WTC11 (cell line): ENCODE measurements at regions not wholly inside any gene's neighbourhood (a gene's known extent, or its start where the extent isn't known, plus 50 kb on each side); places are given as distances from the start of the nearest gene placed in this dataset.

Experiments
- ATAC-seq: fragments of 200-7000 bp; cut with Tn5 transposase; 2 replicates; pipeline ENCODE4 v1.10.0; 2021; ENCODE audit warnings: mild to moderate bottlenecking, moderate library complexity
- CTCF ChIA-PET: fragments of 300-600 bp; sonication (Branson Sonifier 250); formaldehyde crosslinking; loops from one replicate; lab custom pipeline; 2021; ENCODE audit warnings: antibody characterized with exemption; lab: Charles Lee
- POLR2A ChIA-PET: fragments of 350-600 bp; sonication (Branson Sonifier 250); formaldehyde crosslinking; loops from one replicate; lab custom pipeline; 2021; ENCODE audit warnings: antibody characterized with exemption; lab: Charles Lee
- DNase-seq: peaks from one replicate; pipeline ENCODE4 v3.0.0; 2021; ENCODE audit warnings: low spot score
- H3K27ac Mint-ChIP-seq: 2 replicates; pipeline ENCODE4 v1.8.0; 2021; ENCODE audit warnings: mixed read lengths
- H3K27me3 Mint-ChIP-seq: 2 replicates; pipeline ENCODE4 v1.8.0; 2021; ENCODE audit warnings: low read depth, mild to moderate bottlenecking, moderate library complexity, mixed read lengths
- H3K36me3 Mint-ChIP-seq: 2 replicates; pipeline ENCODE4 v1.8.0; 2021; ENCODE audit warnings: mixed read lengths
- H3K4me1 Mint-ChIP-seq: 2 replicates; pipeline ENCODE4 v1.8.0; 2022; ENCODE audit warnings: mixed read lengths
- H3K4me3 Mint-ChIP-seq: 2 replicates; pipeline ENCODE4 v1.8.0; 2021; ENCODE audit warnings: mild to moderate bottlenecking, moderate library complexity, mixed read lengths
- H3K9me3 Mint-ChIP-seq: 2 replicates; pipeline ENCODE4 v1.8.0; 2021; ENCODE audit warnings: mixed read lengths
- GABPB1 ChIP-seq: sonication (generic); formaldehyde crosslinking; IDR thresholded peaks from 2 replicates; pipeline ENCODE4 v1.8.1; 2023; ENCODE audit warnings: mild to moderate bottlenecking, missing genetic modification reagents
- GTF2I ChIP-seq: fragments of 250-450 bp; sonication (Bioruptor Pico); conservative IDR thresholded peaks from 2 replicates; pipeline ENCODE4 v1.4.0; 2021; ENCODE audit warnings: mild to moderate bottlenecking
- JUN ChIP-seq: sonication (generic); formaldehyde crosslinking; IDR thresholded peaks from 2 replicates; pipeline ENCODE4 v1.8.0; 2023; ENCODE audit warnings: mild to moderate bottlenecking, missing genetic modification reagents
- KAT7 ChIP-seq: sonication (generic); formaldehyde crosslinking; IDR thresholded peaks from 2 replicates; pipeline ENCODE4 v1.8.1; 2023; ENCODE audit warnings: missing genetic modification reagents, mild to moderate bottlenecking, borderline replicate concordance
- PRRX2 ChIP-seq: fragments of 250-450 bp; sonication (Bioruptor Pico); IDR thresholded peaks from 2 replicates; pipeline ENCODE4 v1.8.0; 2021; ENCODE audit warnings: mild to moderate bottlenecking
- TEAD1 ChIP-seq: sonication (generic); formaldehyde crosslinking; IDR thresholded peaks from 2 replicates; pipeline ENCODE4 v1.8.0; 2022; ENCODE audit warnings: mild to moderate bottlenecking, missing genetic modification reagents
- ZNF671 ChIP-seq: fragments of 250-450 bp; sonication (Bioruptor Pico); IDR thresholded peaks from 2 replicates; pipeline ENCODE4 v1.8.0; 2021; ENCODE audit warnings: mild to moderate bottlenecking
- TF ChIP-seq, protein P1 (sequence below): sonication (generic); formaldehyde crosslinking; IDR thresholded peaks from 2 replicates; pipeline ENCODE4 v1.8.1; 2022; ENCODE audit warnings: mild to moderate bottlenecking, missing genetic modification reagents, moderate library complexity, borderline replicate concordance
- TF ChIP-seq, protein P2 (sequence below): sonication (generic); formaldehyde crosslinking; IDR thresholded peaks from 2 replicates; pipeline ENCODE4 v1.8.0; 2022; ENCODE audit warnings: missing genetic modification reagents
- TF ChIP-seq, protein P3 (sequence below): sonication (generic); formaldehyde crosslinking; IDR thresholded peaks from 2 replicates; pipeline ENCODE4 v1.8.1; 2023; ENCODE audit warnings: mild to moderate bottlenecking, moderate library complexity, missing genetic modification reagents
- TF ChIP-seq, protein P4 (sequence below): sonication (generic); formaldehyde crosslinking; IDR thresholded peaks from 2 replicates; pipeline ENCODE4 v1.8.1; 2023; ENCODE audit warnings: mild to moderate bottlenecking, missing genetic modification reagents
- TF ChIP-seq, protein P5 (sequence below): fragments of 250-450 bp; sonication (Bioruptor Pico); conservative IDR thresholded peaks from 2 replicates; pipeline ENCODE4 v1.9.0; 2021; ENCODE audit warnings: mild to moderate bottlenecking
- TF ChIP-seq, protein P6 (sequence below): sonication (generic); formaldehyde crosslinking; IDR thresholded peaks from 2 replicates; pipeline ENCODE4 v1.8.0; 2022; ENCODE audit warnings: mild to moderate bottlenecking, missing genetic modification reagents

DNA sequence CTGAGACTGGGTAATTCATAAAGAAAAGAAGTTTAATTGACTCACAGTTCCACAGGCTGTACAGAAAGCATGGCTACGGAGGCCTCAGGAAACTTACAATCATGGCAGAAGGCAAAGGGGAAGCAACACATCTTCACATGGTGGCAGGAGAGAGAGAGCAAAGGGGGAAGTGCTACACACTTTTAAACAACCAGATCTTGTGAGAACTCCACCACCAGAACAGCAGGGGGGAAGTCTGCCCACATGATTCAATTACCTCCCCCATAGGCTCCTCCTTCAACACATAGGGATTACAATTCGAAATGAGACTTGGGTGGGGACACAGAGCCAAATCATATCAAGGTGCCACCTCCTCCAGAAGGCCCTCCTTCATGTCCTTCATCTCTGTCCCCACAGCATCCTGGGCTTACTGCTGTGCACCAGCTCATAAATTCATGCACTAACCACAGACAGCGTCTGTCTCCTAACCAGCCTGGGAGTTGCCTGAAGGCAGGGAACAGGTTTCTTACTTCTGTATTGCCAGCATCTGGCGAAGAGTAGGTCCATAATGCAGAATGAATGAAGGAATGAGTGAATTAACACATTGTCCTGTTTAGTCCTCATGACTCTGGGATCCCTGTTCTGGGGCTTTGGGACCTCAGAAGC lies 74.4 kb downstream of the WSB1 start:
- H3K27ac Mint-ChIP-seq, result no peak overlapping the region
- H3K4me3 Mint-ChIP-seq, result no peak overlapping the region
- ChIA-PET CTCF (interaction anchor here (1.0 to 3.8 kb wide), 5 partner anchors 11 to 19 kb away, joined by 3 to 18 read pairs (median 5); no protein-coding TSS in a partner anchor), POLR2A (no interaction called here)
- H3K36me3 Mint-ChIP-seq, result peaks cover 21% of the 10 kb centered on the region
- DNase-seq (no peak), ATAC-seq (no peak)
- no peak for TF ChIP-seq JUN (CRISPR knock-in tag)
- TF ChIP-seq, protein P1, sequence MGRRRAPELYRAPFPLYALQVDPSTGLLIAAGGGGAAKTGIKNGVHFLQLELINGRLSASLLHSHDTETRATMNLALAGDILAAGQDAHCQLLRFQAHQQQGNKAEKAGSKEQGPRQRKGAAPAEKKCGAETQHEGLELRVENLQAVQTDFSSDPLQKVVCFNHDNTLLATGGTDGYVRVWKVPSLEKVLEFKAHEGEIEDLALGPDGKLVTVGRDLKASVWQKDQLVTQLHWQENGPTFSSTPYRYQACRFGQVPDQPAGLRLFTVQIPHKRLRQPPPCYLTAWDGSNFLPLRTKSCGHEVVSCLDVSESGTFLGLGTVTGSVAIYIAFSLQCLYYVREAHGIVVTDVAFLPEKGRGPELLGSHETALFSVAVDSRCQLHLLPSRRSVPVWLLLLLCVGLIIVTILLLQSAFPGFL, result no peak
- no peak for TF ChIP-seq GTF2I (CRISPR knock-in tag)
- no peak for TF ChIP-seq TEAD1 (CRISPR knock-in tag)
- TF ChIP-seq, protein P2, sequence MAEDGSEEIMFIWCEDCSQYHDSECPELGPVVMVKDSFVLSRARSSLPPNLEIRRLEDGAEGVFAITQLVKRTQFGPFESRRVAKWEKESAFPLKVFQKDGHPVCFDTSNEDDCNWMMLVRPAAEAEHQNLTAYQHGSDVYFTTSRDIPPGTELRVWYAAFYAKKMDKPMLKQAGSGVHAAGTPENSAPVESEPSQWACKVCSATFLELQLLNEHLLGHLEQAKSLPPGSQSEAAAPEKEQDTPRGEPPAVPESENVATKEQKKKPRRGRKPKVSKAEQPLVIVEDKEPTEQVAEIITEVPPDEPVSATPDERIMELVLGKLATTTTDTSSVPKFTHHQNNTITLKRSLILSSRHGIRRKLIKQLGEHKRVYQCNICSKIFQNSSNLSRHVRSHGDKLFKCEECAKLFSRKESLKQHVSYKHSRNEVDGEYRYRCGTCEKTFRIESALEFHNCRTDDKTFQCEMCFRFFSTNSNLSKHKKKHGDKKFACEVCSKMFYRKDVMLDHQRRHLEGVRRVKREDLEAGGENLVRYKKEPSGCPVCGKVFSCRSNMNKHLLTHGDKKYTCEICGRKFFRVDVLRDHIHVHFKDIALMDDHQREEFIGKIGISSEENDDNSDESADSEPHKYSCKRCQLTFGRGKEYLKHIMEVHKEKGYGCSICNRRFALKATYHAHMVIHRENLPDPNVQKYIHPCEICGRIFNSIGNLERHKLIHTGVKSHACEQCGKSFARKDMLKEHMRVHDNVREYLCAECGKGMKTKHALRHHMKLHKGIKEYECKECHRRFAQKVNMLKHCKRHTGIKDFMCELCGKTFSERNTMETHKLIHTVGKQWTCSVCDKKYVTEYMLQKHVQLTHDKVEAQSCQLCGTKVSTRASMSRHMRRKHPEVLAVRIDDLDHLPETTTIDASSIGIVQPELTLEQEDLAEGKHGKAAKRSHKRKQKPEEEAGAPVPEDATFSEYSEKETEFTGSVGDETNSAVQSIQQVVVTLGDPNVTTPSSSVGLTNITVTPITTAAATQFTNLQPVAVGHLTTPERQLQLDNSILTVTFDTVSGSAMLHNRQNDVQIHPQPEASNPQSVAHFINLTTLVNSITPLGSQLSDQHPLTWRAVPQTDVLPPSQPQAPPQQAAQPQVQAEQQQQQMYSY (CRISPR knock-in tag), result no peak
- TF ChIP-seq GABPB1 (CRISPR knock-in tag), result no peak
- TF ChIP-seq, protein P3, sequence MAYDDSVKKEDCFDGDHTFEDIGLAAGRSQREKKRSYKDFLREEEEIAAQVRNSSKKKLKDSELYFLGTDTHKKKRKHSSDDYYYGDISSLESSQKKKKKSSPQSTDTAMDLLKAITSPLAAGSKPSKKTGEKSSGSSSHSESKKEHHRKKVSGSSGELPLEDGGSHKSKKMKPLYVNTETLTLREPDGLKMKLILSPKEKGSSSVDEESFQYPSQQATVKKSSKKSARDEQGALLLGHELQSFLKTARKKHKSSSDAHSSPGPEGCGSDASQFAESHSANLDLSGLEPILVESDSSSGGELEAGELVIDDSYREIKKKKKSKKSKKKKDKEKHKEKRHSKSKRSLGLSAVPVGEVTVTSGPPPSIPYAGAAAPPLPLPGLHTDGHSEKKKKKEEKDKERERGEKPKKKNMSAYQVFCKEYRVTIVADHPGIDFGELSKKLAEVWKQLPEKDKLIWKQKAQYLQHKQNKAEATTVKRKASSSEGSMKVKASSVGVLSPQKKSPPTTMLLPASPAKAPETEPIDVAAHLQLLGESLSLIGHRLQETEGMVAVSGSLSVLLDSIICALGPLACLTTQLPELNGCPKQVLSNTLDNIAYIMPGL (CRISPR knock-in tag), result no peak
- peaks cover 16% of the 10 kb centered on the region for H3K4me1 Mint-ChIP-seq
- H3K27me3 Mint-ChIP-seq, result peaks cover 7% of the 10 kb centered on the region; the same call in 1 of the 2 replicates
- peaks cover 28% of the 10 kb centered on the region for H3K9me3 Mint-ChIP-seq

DNA sequence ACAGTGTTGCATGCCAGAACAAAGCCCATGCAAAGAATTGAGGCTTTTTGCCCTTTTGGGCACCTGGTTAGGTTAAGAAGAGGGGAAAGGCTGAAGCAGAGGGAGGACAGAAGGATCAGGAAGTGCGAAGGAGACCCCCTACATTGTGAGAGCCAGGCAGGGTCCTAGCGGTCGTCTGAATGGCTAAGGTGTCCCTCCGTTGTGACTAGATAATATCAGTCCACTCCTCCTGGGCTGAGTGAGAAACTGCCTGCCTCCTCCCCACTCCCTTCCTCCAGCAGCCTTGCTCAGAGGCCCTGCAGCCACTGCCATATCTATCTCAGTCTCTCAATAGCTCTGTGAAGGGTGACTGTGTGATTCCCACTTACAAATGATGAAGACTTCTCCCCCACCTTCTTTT lies 75.1 kb downstream of the WSB1 start:
- peaks cover 26% of the 10 kb centered on the region for H3K36me3 Mint-ChIP-seq
- DNase-seq, result no peak
- TF ChIP-seq ZNF671 (CRISPR knock-in tag) (no peak), TEAD1 (CRISPR knock-in tag) (no peak), KAT7 (CRISPR knock-in tag) (no peak), PRRX2 (CRISPR knock-in tag) (no peak)
- TF ChIP-seq, protein P4, sequence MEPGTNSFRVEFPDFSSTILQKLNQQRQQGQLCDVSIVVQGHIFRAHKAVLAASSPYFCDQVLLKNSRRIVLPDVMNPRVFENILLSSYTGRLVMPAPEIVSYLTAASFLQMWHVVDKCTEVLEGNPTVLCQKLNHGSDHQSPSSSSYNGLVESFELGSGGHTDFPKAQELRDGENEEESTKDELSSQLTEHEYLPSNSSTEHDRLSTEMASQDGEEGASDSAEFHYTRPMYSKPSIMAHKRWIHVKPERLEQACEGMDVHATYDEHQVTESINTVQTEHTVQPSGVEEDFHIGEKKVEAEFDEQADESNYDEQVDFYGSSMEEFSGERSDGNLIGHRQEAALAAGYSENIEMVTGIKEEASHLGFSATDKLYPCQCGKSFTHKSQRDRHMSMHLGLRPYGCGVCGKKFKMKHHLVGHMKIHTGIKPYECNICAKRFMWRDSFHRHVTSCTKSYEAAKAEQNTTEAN (CRISPR knock-in tag), result no peak
- TF ChIP-seq, protein P5, sequence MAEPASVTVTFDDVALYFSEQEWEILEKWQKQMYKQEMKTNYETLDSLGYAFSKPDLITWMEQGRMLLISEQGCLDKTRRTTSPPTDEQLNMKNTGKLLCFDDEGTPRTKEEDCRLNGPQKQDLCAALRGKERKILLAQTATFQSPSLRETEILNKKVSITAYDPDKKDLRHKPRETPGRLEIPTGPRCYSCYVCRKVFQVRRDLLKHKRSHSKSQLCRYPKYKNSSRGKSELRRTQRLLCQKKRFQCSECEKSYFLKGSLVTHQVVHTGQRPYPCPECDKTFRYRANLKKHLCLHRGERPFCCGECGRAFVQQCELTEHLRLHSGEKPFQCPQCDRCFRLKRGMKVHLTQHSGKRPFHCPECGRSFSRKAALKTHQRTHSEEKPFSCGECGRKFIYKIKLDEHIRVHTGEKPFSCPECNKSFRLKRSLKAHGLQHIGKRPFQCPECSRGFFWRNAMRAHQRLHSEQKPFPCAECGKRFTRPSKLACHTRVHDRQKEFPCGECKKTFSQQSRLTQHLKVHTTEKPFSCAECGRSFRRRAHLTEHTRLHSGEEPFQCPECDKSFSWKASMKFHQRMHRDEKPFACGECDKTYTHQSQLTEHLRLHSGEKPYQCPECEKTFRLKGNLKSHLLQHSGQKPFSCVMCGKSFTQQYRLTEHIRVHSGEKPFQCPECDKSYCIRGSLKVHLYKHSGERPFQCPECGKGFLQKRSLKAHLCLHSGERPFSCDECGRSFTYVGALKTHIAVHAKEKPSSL (CRISPR knock-in tag), result no peak
- TF ChIP-seq, protein P6, sequence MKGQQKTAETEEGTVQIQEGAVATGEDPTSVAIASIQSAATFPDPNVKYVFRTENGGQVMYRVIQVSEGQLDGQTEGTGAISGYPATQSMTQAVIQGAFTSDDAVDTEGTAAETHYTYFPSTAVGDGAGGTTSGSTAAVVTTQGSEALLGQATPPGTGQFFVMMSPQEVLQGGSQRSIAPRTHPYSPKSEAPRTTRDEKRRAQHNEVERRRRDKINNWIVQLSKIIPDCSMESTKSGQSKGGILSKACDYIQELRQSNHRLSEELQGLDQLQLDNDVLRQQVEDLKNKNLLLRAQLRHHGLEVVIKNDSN, result no peak
- TF ChIP-seq, all 79 proteins: peak for 0
- H3K27me3 Mint-ChIP-seq, result peaks cover 8% of the 10 kb centered on the region; the same call in 1 of the 2 replicates
- ChIA-PET POLR2A (no interaction called here), CTCF (interaction anchor here (1.0 to 1.3 kb wide), 3 partner anchors 11 to 234 kb away, joined by 3 to 4 read pairs (median 3); no protein-coding TSS in a partner anchor)
- H3K4me3 Mint-ChIP-seq, result no peak overlapping the region
- peaks cover 35% of the 10 kb centered on the region for H3K9me3 Mint-ChIP-seq
- peaks cover 16% of the 10 kb centered on the region for H3K4me1 Mint-ChIP-seq
- no peak for ATAC-seq
- H3K27ac Mint-ChIP-seq, result no peak overlapping the region
